GM18907 (cell line): ENCODE measurements at regions not wholly inside any gene's neighbourhood (a gene's known extent, or its start where the extent isn't known, plus 50 kb on each side); places are given as distances from the start of the nearest gene placed in this dataset.
"Not testable (repeated sequence)": the region's sequence is repeated elsewhere in the genome, so short reads cannot be mapped to it uniquely, and the experiment has no call there.

Experiments used
- ATAC-seq: cut with Tn5 transposase; IDR thresholded peaks from one replicate; pipeline ENCODE4 v1.9.1; 2021; ENCODE audit warnings: mild to moderate bottlenecking, moderate library complexity; ENCODE audit not compliant: unreplicated experiment

DNA sequence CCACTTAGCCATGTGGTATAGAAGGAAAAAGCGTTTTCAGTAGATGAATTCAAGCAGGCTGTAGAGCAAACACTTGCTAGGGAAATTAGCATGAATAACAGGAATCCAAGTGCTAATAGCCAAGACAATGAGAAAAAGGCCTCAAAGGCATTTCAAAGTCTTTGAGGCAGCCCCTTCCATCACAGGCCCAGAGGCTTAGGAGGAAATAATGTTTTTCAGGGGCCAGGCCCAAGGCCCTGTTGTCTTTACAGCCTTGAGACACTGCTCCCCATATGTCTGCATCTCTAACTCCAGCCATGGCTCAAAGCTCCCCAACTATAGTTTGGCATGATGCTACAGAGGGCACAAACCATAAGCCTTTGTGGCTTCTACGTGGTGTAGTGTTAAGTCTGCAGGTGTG is 563.5 kb downstream of the TAF11L14 start:
- no peak for ATAC-seq

DNA sequence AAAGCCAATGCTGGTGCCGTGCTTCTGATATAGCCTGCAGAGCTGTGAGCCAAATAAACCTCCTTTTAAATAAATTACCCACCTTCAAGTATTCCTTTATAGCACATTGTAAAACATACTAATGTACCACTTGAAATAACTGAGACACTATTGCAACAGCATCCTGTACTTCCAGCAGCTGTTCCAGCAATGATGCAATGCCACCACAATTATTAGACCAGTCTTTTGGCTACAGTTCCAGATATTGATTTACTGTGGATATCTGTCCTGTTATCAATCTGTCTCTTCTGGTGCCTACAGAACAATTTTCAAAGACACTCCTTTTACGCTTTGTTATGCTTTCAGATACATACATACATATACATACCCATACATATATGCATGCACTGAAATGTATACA is 567.9 kb downstream of the TAF11L14 start:
- no peak for ATAC-seq

DNA sequence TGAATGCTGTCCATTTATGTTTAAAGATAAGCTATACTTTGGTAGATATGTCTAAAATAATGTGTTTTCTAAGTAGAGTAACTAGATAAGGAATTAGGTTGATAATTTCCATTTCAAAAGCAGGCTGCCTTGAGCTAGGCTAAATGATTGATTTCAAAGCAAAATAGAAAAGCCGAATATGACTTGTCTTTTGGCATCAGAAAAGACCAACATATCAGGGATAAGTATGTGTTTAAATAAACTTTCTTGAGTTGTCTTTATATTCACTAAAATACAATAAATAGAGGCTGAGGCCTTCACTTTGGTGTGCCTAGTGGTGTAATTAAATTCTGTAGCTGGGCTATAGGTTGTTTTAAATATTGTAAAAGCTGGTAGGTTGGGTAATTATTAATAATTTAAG is 569.0 kb downstream of the TAF11L14 start:
- no peak for ATAC-seq

DNA sequence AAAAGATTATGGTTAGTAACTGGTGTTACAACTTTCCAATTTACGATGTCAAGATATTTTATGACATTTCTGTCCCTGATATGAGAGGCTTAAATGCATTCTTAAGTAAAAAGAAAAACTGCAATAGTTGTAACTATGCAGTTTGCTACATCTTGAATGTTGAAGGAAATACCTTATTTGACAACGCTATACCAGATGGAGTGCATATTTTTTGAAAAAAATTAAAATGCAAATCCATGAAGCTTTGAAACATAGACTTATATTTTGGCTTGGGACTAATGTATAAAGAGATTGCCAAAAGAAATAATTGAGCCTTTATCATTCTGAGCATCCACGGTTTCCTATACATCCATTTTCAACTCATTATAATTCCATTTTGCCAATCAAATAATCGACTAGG is 579.4 kb downstream of the TAF11L14 start:
- no peak for ATAC-seq

DNA sequence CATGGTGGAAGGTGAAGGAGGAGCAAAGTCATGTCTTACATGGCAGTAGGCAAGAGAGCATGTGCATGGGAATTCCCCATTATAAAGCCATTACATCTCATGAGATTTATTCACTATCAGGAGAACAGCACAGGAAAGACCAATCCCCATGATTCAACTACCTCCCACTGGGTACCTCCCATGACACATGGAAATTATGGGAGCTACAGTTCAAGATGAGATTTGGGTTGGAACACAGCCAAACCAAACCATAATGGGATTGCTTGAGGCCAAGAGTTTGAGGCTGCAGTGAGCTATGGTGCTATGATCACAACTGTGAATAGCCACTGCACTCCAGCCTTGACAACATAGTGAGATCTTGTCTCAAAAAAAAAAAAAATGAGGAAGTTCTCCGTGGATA is 581.8 kb downstream of the TAF11L14 start:
- no peak for ATAC-seq

DNA sequence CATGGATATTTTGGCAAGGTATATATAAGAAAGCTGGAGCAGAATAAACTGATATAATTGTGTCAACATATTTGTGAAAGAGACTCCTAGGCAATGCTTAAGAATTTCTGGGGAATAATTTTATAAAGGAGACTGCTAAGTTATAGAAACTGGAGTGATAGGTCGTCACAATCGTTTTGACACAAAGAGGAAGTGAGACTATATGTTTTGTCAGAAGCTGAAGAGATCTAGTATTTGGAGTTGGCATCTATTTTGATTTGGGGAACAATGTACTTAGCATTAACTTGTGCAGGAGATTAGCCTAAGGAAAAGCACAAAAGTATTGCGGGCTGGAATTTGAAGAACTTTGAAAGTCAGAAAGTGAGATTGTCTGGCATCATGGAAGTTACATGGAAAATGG is 582.5 kb downstream of the TAF11L14 start:
- ATAC-seq = no peak

DNA sequence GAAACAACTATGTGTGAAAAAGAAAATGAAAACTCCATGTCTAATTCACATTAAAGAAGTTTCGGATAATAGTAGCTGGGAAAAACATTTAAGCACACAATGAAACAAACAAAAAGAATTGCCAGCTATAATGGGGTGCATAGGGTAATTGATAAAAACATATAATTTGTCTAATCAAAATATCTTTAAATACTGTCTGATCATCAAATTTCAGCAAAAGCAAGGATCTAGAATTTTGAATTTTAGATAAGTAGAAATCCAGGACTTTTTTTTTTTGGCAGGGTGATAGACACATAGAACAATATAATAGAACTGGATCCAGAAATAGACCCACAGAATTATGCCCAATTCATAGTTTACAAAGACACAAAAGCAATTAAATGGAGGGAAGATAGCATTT is 585.0 kb downstream of the TAF11L14 start:
- ATAC-seq = no peak

DNA sequence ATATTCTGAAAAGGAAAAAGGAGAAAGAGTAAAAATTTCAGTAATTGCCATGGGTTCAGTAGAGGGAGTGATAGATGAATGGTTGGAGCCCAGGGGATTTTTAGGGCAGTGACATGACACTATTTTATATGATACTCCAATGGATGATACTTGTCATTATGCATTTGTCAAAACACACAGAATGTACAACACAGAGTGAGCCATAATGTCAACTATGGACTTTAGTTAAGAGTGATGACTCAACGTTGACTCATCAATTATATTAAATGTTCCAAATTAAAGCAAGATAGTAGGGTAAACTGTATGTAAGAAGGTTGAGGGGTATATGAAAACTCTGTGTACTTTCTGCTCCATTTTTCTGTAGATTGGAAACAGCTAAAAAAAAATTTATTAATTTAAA is 586.4 kb downstream of the TAF11L14 start:
- ATAC-seq = no peak

DNA sequence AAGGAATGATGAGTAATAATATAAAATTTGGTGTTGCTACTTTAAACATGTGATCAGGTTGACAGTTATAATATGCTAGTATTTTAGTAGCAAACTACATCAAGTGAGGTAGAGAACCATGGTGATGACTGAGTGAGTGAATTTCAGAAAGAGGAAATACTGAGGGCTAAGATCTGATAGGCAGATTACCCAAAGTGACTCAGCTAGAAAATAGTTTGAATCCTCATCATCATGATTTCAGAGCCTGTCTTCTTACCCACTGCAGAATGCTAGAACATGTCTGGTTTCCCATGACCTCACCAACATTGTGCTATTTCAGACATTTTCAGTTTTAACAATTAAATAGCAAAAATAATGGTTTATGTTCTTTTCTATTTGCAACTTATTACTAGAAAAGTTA is 602.1 kb downstream of the TAF11L14 start:
- ATAC-seq = no peak

DNA sequence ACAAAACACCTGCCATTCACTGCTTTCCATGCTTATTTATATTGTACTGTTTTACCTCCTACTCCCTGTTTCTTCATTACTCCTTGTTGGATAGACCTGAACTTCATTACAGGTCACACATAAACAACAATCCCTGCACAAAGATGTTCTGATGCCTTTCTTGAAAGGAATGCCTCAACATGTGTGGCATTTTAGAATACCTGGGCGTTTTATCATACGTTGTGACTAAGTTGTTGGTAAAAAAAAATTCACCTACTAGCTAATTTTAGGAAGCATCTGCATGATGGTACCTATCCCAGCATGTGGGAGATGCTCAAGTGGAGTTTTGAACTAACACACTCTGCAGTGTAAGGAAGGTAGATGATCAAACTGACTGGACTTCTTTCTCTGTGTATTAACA is 604.1 kb downstream of the TAF11L14 start:
- no peak for ATAC-seq

DNA sequence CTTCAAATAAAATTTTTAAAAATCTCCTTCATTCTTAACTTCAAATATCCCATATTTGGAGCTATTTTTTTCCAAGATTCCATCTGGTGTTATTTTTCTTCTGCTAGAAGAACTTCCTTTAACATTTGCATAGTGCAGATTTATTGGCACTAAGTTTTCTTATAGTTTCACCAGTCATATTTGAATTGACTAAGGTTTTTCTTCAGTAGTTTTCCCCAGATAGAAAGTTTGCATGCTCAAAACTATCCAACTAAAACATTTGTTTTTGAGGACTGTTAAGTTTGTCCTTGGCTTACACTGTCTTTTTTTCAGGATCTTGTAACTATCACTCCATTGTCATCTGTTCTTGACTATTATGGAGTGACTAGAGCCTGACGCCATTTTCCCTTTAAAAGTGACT is 606.7 kb downstream of the TAF11L14 start:
- ATAC-seq = no peak

DNA sequence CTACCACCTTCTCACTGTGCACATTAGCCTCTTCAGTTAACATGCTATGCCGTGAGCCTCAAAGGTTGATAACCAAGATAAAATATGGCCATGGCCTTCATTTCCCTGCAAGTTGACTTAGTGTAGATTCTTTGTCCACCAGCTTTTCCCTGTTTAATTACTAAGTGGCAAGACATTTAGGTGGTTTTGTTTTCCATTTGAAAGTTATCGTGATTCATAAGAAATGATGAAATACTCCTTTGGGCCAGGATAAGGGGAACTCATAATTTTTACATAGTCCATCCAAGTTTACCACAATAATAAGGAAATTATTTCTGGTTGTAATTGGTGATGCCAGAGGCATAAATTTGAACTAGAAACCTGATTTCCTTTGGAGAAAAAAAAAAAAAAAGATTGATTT is 609.6 kb downstream of the TAF11L14 start:
- ATAC-seq = no peak

DNA sequence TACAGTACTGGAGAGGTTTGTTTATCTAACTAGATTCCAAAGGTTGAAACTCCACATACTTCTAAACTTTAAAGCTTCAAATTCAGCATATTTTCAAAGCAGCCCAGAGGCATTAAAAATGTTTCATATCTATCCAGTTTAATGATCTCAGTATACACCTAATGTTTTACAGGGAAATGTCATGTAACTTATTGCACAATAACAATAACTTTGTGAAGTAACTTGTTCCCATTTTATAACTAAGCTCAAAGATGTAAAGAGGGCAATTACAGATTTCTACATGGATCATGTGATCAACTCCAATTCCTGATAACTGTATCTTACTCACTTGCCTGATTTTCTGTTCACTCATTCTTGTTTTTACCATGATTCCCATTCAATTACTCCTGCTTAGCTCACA is 610.0 kb downstream of the TAF11L14 start:
- no peak for ATAC-seq

DNA sequence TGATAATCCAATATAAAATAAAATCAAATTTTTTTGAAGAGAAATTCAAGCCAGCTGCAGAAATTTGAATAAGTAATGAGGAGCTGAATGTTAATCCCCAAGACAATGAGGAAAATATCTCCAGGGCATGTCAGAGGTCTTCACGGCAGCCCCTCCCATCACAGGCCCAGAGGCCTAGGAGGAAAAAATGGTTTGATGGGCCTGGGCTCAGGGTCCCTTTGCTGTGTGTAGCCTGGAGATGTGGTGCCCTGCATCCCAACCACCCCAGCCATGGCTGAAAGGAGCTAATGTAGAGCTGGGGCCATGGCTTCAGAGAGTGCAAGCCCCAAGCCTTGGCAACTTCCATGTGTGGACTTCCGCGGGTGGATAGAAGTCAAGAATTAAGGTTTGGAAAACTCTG is 618.3 kb downstream of the TAF11L14 start:
- ATAC-seq = no peak

DNA sequence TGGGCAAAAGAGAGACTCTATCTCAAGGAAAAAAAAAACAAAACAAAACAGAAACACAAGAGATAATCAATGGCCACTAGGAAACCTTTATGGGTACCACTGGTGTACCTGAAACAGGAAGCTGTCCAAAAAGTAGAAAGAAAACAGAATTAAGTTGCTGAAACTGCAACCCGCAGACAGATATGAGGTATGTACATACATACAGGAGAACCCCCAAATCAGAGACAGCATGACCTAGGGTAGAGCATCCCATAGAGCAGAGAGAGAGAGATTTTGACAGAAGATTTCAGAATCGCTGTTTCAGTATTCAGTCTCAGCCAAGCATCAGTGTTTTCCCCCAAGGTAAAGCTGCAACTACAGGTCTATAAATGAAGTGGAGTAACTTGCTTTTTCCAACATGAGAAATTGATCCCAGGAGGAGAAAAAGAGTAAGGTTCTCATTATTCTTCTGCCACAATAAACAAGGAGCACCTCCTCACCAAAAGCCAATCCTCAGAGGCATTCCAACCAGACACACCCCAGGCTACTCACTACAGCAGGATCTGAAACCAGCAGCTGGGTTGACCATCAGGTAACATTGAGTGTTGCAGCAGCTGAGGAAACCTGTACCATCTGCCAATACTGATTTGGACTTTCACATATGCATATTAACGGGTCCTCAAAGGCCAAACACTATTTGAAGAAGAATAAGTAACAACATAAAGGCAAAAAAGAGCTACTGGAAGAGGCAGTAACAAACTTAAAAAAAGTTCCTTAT is 630.0 kb downstream of the TAF11L14 start:
- ATAC-seq = no peak

DNA sequence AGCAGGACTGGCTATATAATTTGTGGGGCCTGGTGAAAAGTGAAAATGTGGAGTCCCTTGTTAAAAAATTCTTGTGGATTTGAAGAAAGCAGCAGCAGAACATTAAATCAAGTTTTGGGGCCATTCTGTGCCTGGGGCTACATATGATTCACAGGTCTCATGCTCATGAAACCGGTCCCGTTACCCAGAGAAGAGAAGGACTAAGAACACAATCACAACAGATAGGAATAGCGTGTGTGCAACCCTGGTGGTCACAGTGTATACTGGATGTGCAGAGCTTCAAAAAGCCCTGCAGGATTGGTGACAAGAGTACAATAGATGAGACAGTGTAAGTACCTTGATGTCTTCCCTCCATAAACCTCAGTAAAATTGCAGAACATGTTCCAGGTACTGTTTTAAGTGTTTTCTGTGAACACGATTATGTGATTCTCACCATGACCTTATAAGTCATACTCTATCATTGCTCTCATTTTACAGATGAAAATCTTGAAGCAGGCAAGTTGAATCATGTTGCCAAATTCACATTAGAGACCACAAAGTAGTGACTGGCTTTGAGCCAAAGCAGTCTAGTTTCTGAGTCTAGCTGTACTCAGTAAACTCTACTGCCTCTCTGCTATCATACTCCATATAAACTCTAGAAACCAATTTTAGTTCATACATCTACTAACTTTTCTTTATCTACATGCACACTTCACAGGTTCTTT is 636.5 kb downstream of the TAF11L14 start:
- no peak for ATAC-seq

DNA sequence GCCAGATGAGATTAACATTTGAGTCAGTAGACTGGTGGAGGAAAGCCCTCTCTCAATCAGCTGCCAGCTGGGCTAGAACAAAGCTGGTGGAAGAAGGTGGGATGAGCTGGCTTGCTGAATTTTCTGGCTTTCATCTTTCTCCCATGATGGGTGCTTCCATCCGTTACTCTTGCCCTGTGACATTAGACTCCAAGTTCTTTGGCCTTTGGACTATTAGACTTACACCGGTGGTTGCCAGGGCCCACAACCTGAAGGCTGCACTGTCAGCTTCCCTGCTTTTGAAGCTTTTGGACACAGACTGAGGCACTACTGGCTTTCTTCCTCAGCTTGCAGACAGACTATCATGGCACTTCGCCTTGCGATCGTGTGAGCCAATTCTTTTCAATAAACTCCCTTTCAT is 642.7 kb downstream of the TAF11L14 start:
- no peak for ATAC-seq

DNA sequence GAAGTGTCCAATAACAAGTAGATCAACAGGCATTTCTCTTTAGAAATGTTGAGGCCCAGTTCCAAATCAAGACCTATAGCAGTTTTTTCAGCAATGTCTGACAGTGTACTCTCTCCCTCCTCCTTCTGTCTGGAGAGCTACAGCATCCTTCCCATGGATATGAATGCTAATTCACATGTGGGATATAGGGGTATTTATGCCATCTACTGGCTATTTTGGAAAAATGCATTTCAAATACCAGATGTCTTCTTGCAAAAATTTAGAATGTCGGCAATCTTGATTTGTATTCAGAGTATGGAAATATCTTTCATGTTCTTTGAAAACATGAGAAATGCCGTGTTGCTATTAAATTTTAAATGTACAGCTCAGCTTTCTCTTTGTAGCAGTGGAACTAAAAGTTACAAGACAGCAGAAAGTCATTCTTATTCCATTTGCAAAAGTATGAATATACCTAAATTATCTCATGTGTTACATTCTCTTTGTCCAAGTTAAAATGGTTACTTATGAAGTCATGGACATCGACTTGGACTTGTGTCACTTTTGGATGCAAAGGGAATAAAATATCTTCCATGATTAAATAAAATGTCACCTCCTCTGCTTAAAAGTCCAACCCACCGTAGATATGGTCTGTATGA is 647.8 kb downstream of the TAF11L14 start:
- no peak for ATAC-seq

DNA sequence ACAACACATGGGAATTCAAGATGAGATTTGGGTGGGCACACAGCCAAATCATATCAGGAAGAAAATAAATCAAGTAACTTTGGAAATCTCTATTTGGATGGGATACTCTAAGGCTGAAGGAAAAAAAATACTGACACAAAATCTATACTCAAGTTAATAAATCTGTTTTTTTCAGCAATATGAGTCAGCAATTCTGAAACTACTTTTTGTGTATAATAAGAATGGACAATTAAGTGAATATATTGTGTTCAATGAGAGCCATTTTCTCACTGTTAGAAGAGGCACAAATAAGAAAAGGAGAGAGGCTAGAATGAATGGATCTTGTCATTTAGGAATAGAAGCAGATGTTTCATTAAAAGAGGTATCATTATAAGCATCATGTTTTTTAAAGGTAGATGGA is 651.0 kb downstream of the TAF11L14 start:
- no peak for ATAC-seq

DNA sequence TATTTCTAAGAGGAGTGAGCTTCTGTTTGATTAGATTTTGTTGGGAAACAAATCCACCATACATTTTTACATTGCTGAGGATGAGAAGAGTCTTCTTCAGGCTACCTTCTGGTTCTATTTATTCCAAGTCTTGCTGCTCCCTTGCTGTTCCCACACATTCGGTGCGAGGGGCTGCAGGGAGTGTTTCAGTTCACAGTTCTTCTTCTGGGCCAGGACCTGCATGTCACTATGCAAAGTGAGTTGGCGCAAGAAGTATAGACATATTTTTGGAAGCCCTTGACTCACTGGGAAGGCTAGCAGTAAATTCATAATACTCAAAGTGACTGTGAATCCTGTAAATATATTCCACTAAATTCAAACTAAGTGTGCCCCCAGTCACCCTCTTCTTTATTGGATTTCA is 657.9 kb downstream of the TAF11L14 start:
- ATAC-seq = no peak

DNA sequence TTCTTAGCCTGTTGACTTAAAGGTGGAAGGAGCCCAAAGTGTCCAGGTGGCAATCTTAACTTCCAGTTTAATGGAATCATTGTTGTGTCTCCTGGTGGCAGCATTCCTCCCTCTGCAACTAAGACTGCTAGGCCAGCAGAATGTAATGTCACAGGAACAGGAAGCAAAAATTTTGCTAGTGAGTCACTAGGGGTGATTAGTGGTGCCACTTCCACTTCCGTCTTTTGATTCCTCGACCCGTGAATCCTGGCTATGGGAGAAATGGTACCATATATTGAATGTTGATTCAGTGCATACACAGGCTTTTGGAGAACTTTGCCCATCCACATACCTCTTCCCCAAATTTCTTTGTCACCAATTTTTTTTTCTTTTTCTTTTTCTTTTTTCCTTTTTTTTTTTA is 661.4 kb downstream of the TAF11L14 start:
- ATAC-seq = not testable (repeated sequence)

DNA sequence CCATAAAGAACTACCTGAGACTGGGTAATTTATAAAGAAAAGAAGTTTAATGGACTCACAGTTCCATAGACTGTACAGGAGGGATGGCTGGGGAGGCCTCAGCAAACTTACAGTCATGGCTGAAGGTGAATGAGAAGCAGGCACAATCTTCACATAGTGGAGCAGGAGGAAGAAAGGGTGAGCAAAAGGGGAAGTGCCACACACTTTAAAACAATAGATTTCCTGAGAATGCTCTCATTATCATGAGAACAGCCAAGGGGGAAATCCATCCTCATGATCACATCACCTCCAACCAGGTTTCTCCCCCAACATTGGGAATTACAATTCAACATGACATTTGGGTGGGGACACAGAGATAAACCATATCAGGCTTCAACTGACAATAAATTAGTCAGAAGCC is 664.9 kb downstream of the TAF11L14 start:
- no peak for ATAC-seq
